ENCODE measurements at regions not wholly inside any gene's neighbourhood (a gene's known extent, or its start where the extent isn't known, plus 50 kb on each side); places are given as distances from the start of the nearest gene placed in this dataset.
"Not testable (repeated sequence)": the region's sequence is repeated elsewhere in the genome, so short reads cannot be mapped to it uniquely, and the experiment has no call there.

- TF ChIP-seq CTCF (IDR thresholded peaks at IDR 0.05; ENCODE audit: poor library complexity, severe bottlenecking); EZH2 (IDR thresholded peaks at IDR 0.05; ENCODE audit: borderline replicate concordance, insufficient read depth, low read length, poor library complexity, severe bottlenecking); SMC3 (conservative IDR thresholded peaks at IDR 0.05; ENCODE audit: poor library complexity); REST (IDR thresholded peaks at IDR 0.05; ENCODE audit: borderline replicate concordance); EP300 (conservative IDR thresholded peaks at IDR 0.05; ENCODE audit: poor library complexity, severe bottlenecking): not testable (repeated sequence)
These were observed 558.1 kb downstream of the CD109 start for GRCh38 chr6:74254147-74254546.

All from neural cell (in vitro differentiated cells).